Central memory CD8-positive, alpha-beta T cell (primary cell): ENCODE measurements at regions not wholly inside any gene's neighbourhood (a gene's known extent, or its start where the extent isn't known, plus 50 kb on each side); places are given as distances from the start of the nearest gene placed in this dataset.
"Not testable (repeated sequence)": the region's sequence is repeated elsewhere in the genome, so short reads cannot be mapped to it uniquely, and the experiment has no call there.

Experiments used
- ATAC-seq: fragments of 150-1000 bp; cut with Tn5 transposase; replicated peaks from 2 replicates; pipeline ENCODE4 v1.10.0; 2022; ENCODE audit warnings: mild to moderate bottlenecking, moderate FRiP score, moderate number of reproducible peaks; ENCODE audit not compliant: poor library complexity, severe bottlenecking; ENCODE audit errors: extremely low read depth
- DNase-seq, 2 donors: peaks; one replicate each; pipeline ENCODE4 v3.0.0; 2021; ENCODE audit warnings: low spot score in 2 of 2
- H3K27ac Mint-ChIP-seq: one replicate; pipeline ENCODE4 v1.8.0; 2022; ENCODE audit warnings: low read depth, mild to moderate bottlenecking, moderate library complexity, mixed read lengths
- H3K27me3 Mint-ChIP-seq: one replicate; pipeline ENCODE4 v1.8.0; 2022; ENCODE audit warnings: mixed read lengths
- H3K36me3 Mint-ChIP-seq: one replicate; pipeline ENCODE4 v1.8.0; 2022; ENCODE audit warnings: mild to moderate bottlenecking, moderate library complexity, mixed read lengths; ENCODE audit not compliant: insufficient read depth
- H3K4me1 Mint-ChIP-seq: one replicate; pipeline ENCODE4 v1.8.0; 2022; ENCODE audit warnings: mixed read lengths
- H3K4me3 Mint-ChIP-seq: one replicate; pipeline ENCODE4 v1.8.0; 2022; ENCODE audit warnings: mild to moderate bottlenecking, moderate library complexity, mixed read lengths
- H3K9me3 Mint-ChIP-seq: one replicate; pipeline ENCODE4 v1.8.0; 2022; ENCODE audit warnings: mixed read lengths

- H3K9me3 Mint-ChIP-seq, result peaks cover 29% of the 10 kb centered on the region
- not testable (repeated sequence) for H3K27ac Mint-ChIP-seq, H3K4me3 Mint-ChIP-seq, H3K4me1 Mint-ChIP-seq, H3K27me3 Mint-ChIP-seq, ATAC-seq, DNase-seq, H3K36me3 Mint-ChIP-seq
These were observed 143.5 kb upstream of the FBXL7 start for GRCh38 chr5:15356308-15357091.

- Mint-ChIP-seq H3K27ac (no peak overlapping the region), H3K9me3 (peaks cover 18% of the 10 kb centered on the region), H3K27me3 (no peaks in the 10 kb centered on the region), H3K36me3 (no peaks in the 10 kb centered on the region), H3K4me3 (no peak overlapping the region), H3K4me1 (no peaks in the 10 kb centered on the region)
- DNase-seq (no peak), ATAC-seq (no peak)
These were observed 146.0 kb upstream of the FBXL7 start for GRCh38 chr5:15354021-15354420.

- Mint-ChIP-seq H3K9me3 (peaks cover 14% of the 10 kb centered on the region), H3K4me1 (no peaks in the 10 kb centered on the region), H3K36me3 (no peaks in the 10 kb centered on the region), H3K4me3 (no peak overlapping the region), H3K27ac (no peak overlapping the region), H3K27me3 (no peaks in the 10 kb centered on the region)
- DNase-seq, result no peak
- ATAC-seq, result no peak
These were observed 146.8 kb upstream of the FBXL7 start for GRCh38 chr5:15353086-15353645.

- no peaks in the 10 kb centered on the region for H3K36me3 Mint-ChIP-seq
- H3K4me1 Mint-ChIP-seq, result no peaks in the 10 kb centered on the region
These were observed 149.4 kb upstream of the FBXL7 start for GRCh38 chr5:15350614-15351013.

GRCh38 chr5:15346738-15347137 lies 153.2 kb upstream of the FBXL7 start:
- H3K27me3 Mint-ChIP-seq, result no peaks in the 10 kb centered on the region
- H3K4me3 Mint-ChIP-seq, result no peak overlapping the region
- DNase-seq (no peak), ATAC-seq (no peak)
- H3K4me1 Mint-ChIP-seq, result no peaks in the 10 kb centered on the region
- H3K9me3 Mint-ChIP-seq, result no peaks in the 10 kb centered on the region
- H3K36me3 Mint-ChIP-seq, result no peaks in the 10 kb centered on the region
- H3K27ac Mint-ChIP-seq, result no peak overlapping the region

More at GRCh38 chr5:15350614-15351013, 149.4 kb upstream of the FBXL7 start:
- ATAC-seq (no peak), DNase-seq (no peak)
- no peaks in the 10 kb centered on the region for H3K27me3 Mint-ChIP-seq
- H3K4me3 Mint-ChIP-seq, result no peak overlapping the region
- H3K27ac Mint-ChIP-seq, result no peak overlapping the region
- peaks cover 10% of the 10 kb centered on the region for H3K9me3 Mint-ChIP-seq

GRCh38 chr5:15344954-15345353 lies 155.0 kb upstream of the FBXL7 start:
- Mint-ChIP-seq H3K27ac (no peak overlapping the region), H3K4me3 (no peak overlapping the region), H3K36me3 (no peaks in the 10 kb centered on the region), H3K27me3 (no peaks in the 10 kb centered on the region), H3K9me3 (no peaks in the 10 kb centered on the region), H3K4me1 (no peaks in the 10 kb centered on the region)
- no peak for DNase-seq
- ATAC-seq, result no peak

- Mint-ChIP-seq H3K27me3 (no peaks in the 10 kb centered on the region), H3K4me3 (no peak overlapping the region), H3K9me3 (peaks cover 14% of the 10 kb centered on the region), H3K4me1 (no peaks in the 10 kb centered on the region), H3K27ac (no peak overlapping the region), H3K36me3 (no peaks in the 10 kb centered on the region)
- no peak for ATAC-seq
- no peak for DNase-seq
These were observed 161.4 kb upstream of the FBXL7 start for GRCh38 chr5:15338546-15338945.

- H3K27me3 Mint-ChIP-seq, result no peaks in the 10 kb centered on the region
- no peaks in the 10 kb centered on the region for H3K4me1 Mint-ChIP-seq
- H3K9me3 Mint-ChIP-seq, result peaks cover 22% of the 10 kb centered on the region
- no peak overlapping the region for H3K4me3 Mint-ChIP-seq
- H3K27ac Mint-ChIP-seq, result no peak overlapping the region
- DNase-seq, result no peak
- ATAC-seq, result no peak
- H3K36me3 Mint-ChIP-seq, result no peaks in the 10 kb centered on the region
These were observed 165.3 kb upstream of the FBXL7 start for GRCh38 chr5:15334551-15335266.

GRCh38 chr5:15333091-15333490 lies 166.9 kb upstream of the FBXL7 start:
- Mint-ChIP-seq H3K4me3 (no peak overlapping the region), H3K36me3 (no peaks in the 10 kb centered on the region), H3K27ac (no peak overlapping the region), H3K9me3 (peaks cover 22% of the 10 kb centered on the region), H3K4me1 (no peaks in the 10 kb centered on the region), H3K27me3 (no peaks in the 10 kb centered on the region)
- ATAC-seq (no peak), DNase-seq (no peak)

GRCh38 chr5:15326932-15327331 lies 173.0 kb upstream of the FBXL7 start:
- H3K27ac Mint-ChIP-seq, result no peak overlapping the region
- ATAC-seq, result no peak
- no peaks in the 10 kb centered on the region for H3K27me3 Mint-ChIP-seq
- H3K36me3 Mint-ChIP-seq, result no peaks in the 10 kb centered on the region
- no peaks in the 10 kb centered on the region for H3K9me3 Mint-ChIP-seq
- no peak for DNase-seq
- no peaks in the 10 kb centered on the region for H3K4me1 Mint-ChIP-seq
- no peak overlapping the region for H3K4me3 Mint-ChIP-seq

- no peak overlapping the region for H3K27ac Mint-ChIP-seq
- H3K27me3 Mint-ChIP-seq, result no peaks in the 10 kb centered on the region
- no peaks in the 10 kb centered on the region for H3K4me1 Mint-ChIP-seq
- H3K4me3 Mint-ChIP-seq, result no peak overlapping the region
- no peaks in the 10 kb centered on the region for H3K36me3 Mint-ChIP-seq
- DNase-seq, result no peak
- H3K9me3 Mint-ChIP-seq, result no peaks in the 10 kb centered on the region
- ATAC-seq, result no peak
These were observed 173.5 kb upstream of the FBXL7 start for GRCh38 chr5:15326471-15326870.

- Mint-ChIP-seq H3K27me3 (no peaks in the 10 kb centered on the region), H3K4me1 (no peaks in the 10 kb centered on the region), H3K27ac (no peak overlapping the region), H3K36me3 (no peaks in the 10 kb centered on the region), H3K4me3 (no peak overlapping the region), H3K9me3 (peaks cover 5% of the 10 kb centered on the region)
- no peak for ATAC-seq
- no peak for DNase-seq
These were observed 177.6 kb upstream of the FBXL7 start for GRCh38 chr5:15322421-15322820.

GRCh38 chr5:15321776-15322175 lies 178.2 kb upstream of the FBXL7 start:
- Mint-ChIP-seq H3K27ac (no peak overlapping the region), H3K9me3 (peaks cover 5% of the 10 kb centered on the region), H3K36me3 (no peaks in the 10 kb centered on the region), H3K4me3 (no peak overlapping the region), H3K4me1 (no peaks in the 10 kb centered on the region), H3K27me3 (no peaks in the 10 kb centered on the region)
- DNase-seq (no peak), ATAC-seq (no peak)
